Stimulated activated CD4-positive, alpha-beta T cell treated with anti-CD3 and anti-CD28 coated beads, Interleukin-12 subunit alpha, Interleukin-12 subunit beta, amount 100 ng/mL, for 48 hours (primary cell): ENCODE measurements at regions not wholly inside any gene's neighbourhood (a gene's known extent, or its start where the extent isn't known, plus 50 kb on each side); places are given as distances from the start of the nearest gene placed in this dataset.

Source experiments
- DNase-seq, 3 donors: peaks; one replicate each; pipeline ENCODE4 v3.0.0-alpha.2; 2020; ENCODE audit warnings: low read depth in 2 of 3, low spot score in 1 of 3

DNA sequence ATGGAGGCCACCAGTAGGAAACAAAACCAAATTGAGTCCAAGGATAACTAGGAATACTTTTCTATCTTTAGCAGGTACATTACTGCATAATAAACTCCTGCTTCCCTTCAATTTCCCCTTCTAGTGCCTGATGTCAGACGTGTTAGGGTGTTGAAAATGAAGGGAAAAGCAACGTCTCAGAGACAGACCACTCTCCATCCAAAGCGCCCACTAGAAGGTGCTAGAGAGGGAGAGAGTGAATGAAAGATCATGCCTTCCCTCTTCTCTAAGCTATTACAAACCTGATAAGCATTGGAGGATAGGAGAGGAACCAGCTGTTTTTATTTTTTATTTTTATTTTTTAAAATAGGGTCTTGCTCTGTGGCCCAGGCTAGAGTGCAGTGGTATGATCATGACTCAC lies 64.1 kb downstream of the ZNF641 start:
- DNase-seq, result no peak

DNA sequence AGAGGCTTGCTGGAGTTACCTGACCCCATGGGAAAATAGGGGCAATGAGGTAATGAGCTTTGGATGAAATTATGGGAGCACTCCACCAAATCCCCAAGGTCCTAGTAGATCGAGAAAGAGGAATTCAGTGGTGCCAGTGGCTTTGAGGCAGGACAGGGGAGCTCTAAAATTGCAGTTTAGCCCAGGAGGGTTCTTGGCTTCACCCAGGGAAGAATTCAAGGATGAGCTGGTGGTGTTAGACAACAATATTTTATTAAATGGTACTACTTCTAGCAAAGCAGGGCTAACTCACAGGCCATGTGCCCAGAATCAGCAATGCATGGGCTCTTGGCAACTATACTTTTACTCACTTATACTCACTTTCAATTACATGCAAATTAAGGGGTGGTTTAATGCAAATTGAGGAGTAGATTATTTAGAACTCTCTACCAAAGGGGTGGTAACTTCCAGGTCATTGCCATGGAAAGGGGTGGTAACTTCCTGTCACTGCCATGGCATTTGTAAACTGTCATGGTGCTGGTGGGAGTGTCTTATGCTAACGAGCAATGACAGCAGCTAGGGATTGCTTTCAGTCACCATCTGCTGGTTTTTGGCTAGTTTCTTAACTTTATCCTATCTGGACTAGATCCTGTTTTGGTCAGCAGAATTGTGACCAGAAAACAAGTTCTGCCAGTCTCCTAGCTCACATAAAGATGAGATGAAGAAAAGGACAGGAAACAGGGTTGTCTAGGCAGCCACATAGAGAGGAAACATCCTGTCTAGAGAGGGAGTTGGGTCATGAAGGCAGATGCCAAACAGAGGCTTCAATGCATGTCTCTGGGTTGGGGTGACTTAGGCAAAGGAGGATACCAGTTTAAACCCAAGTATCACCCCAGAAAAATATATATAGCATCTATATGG lies 64.7 kb downstream of the ZNF641 start:
- peak in 1 of 3 donors; percentile 9 for DNase-seq

- no peak for DNase-seq
These were observed 68.9 kb downstream of the ZNF641 start for GRCh38 chr12:48281811-48282210.

DNA sequence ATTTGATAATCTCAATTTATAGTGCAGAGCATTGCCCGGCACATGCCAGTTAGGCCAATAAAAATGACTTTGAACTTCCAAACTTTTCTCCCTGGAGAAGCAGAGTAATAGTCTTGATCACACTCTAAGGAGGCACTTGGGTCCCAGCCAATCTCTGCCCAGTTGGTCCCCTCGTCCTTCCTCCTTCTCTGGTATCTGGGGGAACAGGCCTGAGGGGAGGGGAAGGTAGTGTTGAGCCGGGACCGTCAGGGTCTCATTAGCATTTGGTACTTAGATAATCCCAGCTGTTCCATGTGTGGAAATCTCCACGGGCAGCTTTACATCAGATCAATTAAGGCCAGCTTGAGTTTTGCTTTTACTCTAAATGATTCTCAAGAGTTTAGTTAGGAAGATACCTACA lies 70.1 kb downstream of the ZNF641 start:
- no peak for DNase-seq

GRCh38 chr12:48279601-48280000 lies 71.1 kb downstream of the ZNF641 start:
- DNase-seq, result no peak

DNA sequence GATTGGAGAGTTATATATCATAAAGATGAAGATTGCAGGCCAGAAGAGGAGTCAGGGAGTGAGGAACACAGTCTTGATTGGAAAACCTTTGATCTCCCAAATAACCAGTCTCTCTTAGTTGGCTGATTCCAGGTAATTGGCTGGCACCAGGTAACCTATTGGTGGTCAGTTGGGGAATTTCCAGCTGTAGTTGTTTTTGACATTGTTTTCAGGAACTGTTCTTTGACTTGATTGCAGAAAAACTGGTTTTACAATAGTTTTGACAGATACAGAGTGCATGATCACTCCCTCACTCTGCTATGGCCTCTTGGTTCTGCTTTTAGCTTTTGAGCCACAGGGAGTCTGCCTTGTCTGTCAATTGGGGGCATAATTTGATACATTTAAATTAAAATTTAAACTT lies 71.6 kb downstream of the ZNF641 start:
- no peak for DNase-seq

DNA sequence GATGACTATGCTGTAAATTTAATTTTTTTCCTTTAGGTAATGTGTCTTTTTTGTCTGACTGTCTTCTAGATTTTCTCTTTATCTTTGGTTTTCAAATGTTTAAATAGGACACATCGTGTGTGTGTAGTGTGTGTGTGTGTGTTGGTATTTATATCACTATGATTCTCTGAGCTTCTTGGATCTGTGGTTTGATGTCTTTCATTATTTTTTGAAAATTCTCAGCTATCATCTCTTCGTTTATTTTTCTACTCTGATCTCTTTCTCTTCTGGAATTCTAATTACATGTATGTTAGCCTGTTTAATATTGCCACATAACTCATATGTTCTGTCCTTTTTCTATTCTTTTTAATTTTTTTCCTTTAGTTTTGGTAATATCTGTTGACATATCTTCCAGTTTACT lies 73.5 kb upstream of the OR10AD1 start:
- no peak for DNase-seq

DNA sequence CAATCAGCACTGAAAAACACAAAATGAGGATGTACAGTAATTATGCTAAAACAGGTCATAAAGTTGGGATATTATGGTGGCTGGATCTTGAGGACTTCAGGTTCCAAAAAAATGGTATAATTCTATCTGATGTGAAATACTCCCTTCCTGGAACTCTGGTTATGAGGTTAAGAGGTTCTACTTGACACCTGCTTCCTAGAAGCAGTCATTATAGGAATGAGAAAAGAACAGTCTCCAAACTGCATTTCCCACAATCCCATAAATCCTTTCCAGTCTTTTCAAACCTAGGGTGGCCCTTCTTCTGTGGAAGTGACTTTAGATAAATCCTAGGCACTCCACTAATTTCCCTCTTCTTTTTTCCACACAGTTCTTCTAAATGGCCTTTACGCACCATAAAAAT lies 63.7 kb upstream of the OR10AD1 start:
- no peak for DNase-seq

GRCh38 chr12:48265777-48266176 lies 62.7 kb upstream of the OR10AD1 start:
- no peak for DNase-seq

- no peak for DNase-seq
These were observed 60.5 kb upstream of the OR10AD1 start for GRCh38 chr12:48263617-48264016.

GRCh38 chr12:48261773-48262172 lies 58.7 kb upstream of the OR10AD1 start:
- DNase-seq, result no peak
